ENCODE measurements at regions not wholly inside any gene's neighbourhood (a gene's known extent, or its start where the extent isn't known, plus 50 kb on each side); places are given as distances from the start of the nearest gene placed in this dataset.

- DNase-seq (ENCODE audit: low read depth in 3 of 3), result no peak
Observed at GRCh38 chr10:128927497-128928161, 539.4 kb upstream of the MGMT start.

- DNase-seq (ENCODE audit: low read depth in 3 of 3), result no peak
Observed at GRCh38 chr10:128928231-128928836, 538.7 kb upstream of the MGMT start.

- DNase-seq (ENCODE audit: low read depth in 3 of 3), result no peak
Observed at GRCh38 chr10:128929131-128929530, 537.9 kb upstream of the MGMT start.

- DNase-seq (ENCODE audit: low read depth in 3 of 3), result no peak
Observed at GRCh38 chr10:128929767-128930166, 537.3 kb upstream of the MGMT start.

GRCh38 chr10:128930515-128930914, 536.5 kb upstream of the MGMT start:
- no peak for DNase-seq (ENCODE audit: low read depth in 3 of 3)

GRCh38 chr10:128932071-128932820, 534.8 kb upstream of the MGMT start:
- no peak for DNase-seq (ENCODE audit: low read depth in 3 of 3)

GRCh38 chr10:128934492-128934891, 532.5 kb upstream of the MGMT start:
- no peak for DNase-seq (ENCODE audit: low read depth in 3 of 3)

GRCh38 chr10:128936392-128936791, 530.6 kb upstream of the MGMT start:
- no peak for DNase-seq (ENCODE audit: low read depth in 3 of 3)

- no peak for DNase-seq (ENCODE audit: low read depth in 3 of 3)
Observed at GRCh38 chr10:128938558-128938957, 528.5 kb upstream of the MGMT start.

- DNase-seq (ENCODE audit: low read depth in 3 of 3), result no peak
Observed at GRCh38 chr10:128940081-128940480, 527.0 kb upstream of the MGMT start.

- DNase-seq (ENCODE audit: low read depth in 3 of 3), result no peak
Observed at GRCh38 chr10:128943111-128943510, 523.9 kb upstream of the MGMT start.

- no peak for DNase-seq (ENCODE audit: low read depth in 3 of 3)
Observed at GRCh38 chr10:128945398-128945797, 521.6 kb upstream of the MGMT start.

GRCh38 chr10:128950159-128950915, 516.7 kb upstream of the MGMT start:
- DNase-seq (ENCODE audit: low read depth in 3 of 3), result no peak

- DNase-seq (ENCODE audit: low read depth in 3 of 3), result no peak
Observed at GRCh38 chr10:128950916-128951275, 516.1 kb upstream of the MGMT start.

GRCh38 chr10:128952856-128953255, 514.2 kb upstream of the MGMT start:
- DNase-seq (ENCODE audit: low read depth in 3 of 3), result no peak

- DNase-seq (ENCODE audit: low read depth in 3 of 3), result no peak
Observed at GRCh38 chr10:128956149-128956548, 510.9 kb upstream of the MGMT start.

- no peak for DNase-seq (ENCODE audit: low read depth in 3 of 3)
Observed at GRCh38 chr10:128957221-128957620, 509.8 kb upstream of the MGMT start.

- no peak for DNase-seq (ENCODE audit: low read depth in 3 of 3)
Observed at GRCh38 chr10:128958834-128959690, 508.0 kb upstream of the MGMT start.

GRCh38 chr10:128959746-128960145, 507.3 kb upstream of the MGMT start:
- no peak for DNase-seq (ENCODE audit: low read depth in 3 of 3)

- DNase-seq (ENCODE audit: low read depth in 3 of 3), result no peak
Observed at GRCh38 chr10:128960517-128960916, 506.5 kb upstream of the MGMT start.

GRCh38 chr10:128962182-128962581, 504.9 kb upstream of the MGMT start:
- DNase-seq (ENCODE audit: low read depth in 3 of 3), result no peak
